HEK293 (cell line): ENCODE measurements at regions not wholly inside any gene's neighbourhood (a gene's known extent, or its start where the extent isn't known, plus 50 kb on each side); places are given as distances from the start of the nearest gene placed in this dataset.
"Not testable (repeated sequence)": the region's sequence is repeated elsewhere in the genome, so short reads cannot be mapped to it uniquely, and the experiment has no call there.

Experiments
- CTCF ChIP-seq: fragments of 450-650 bp; formaldehyde crosslinking; IDR thresholded peaks from 2 replicates; pipeline ENCODE4 v1.5.1; 2016; ENCODE audit warnings: missing biosample characterization, missing genetic modification characterization
- ZNF654 ChIP-seq: fragments of 450-650 bp; formaldehyde crosslinking; IDR thresholded peaks from 2 replicates; pipeline ENCODE4 v1.5.1; 2016; ENCODE audit warnings: low read depth, missing biosample characterization, missing genetic modification characterization

GRCh38 chr1:149243572-149243971 is 140.2 kb upstream of the NBPF9 start:
- not testable (repeated sequence) for TF ChIP-seq ZNF654, CTCF (tag by site-specific recombination)
